H9 (cell line): ENCODE measurements at regions not wholly inside any gene's neighbourhood (a gene's known extent, or its start where the extent isn't known, plus 50 kb on each side); places are given as distances from the start of the nearest gene placed in this dataset.

ENCODE experiments used
- DNase-seq: peaks from one replicate; pipeline ENCODE4 v3.0.0-alpha.2; 2017
- H2AFZ ChIP-seq: one replicate; pipeline ENCODE4 v1.6.1; 2013; ENCODE audit warnings: mild to moderate bottlenecking, low read length, control low read depth, moderate library complexity
- H2AK5ac ChIP-seq: 2 replicates; pipeline ENCODE4 v1.6.1; 2013; ENCODE audit warnings: low read length, control low read depth, mixed read lengths; ENCODE audit not compliant: insufficient read length
- H2BK120ac ChIP-seq: one replicate; pipeline ENCODE4 v1.6.1; 2013; ENCODE audit warnings: low read depth, mild to moderate bottlenecking, low read length, control low read depth, inconsistent platforms; ENCODE audit not compliant: poor library complexity, severe bottlenecking
- H2BK12ac ChIP-seq: 2 replicates; pipeline ENCODE4 v1.6.1; 2013; ENCODE audit warnings: low read length, control low read depth, mixed read lengths, low read depth; ENCODE audit not compliant: insufficient read length
- H2BK15ac ChIP-seq: 2 replicates; pipeline ENCODE4 v1.6.1; 2013; ENCODE audit warnings: low read depth, low read length, control low read depth
- H2BK20ac ChIP-seq: one replicate; pipeline ENCODE4 v1.6.1; 2013; ENCODE audit warnings: low read depth, mild to moderate bottlenecking, low read length, control low read depth, inconsistent platforms; ENCODE audit not compliant: poor library complexity, severe bottlenecking
- H2BK5ac ChIP-seq: 2 replicates; pipeline ENCODE4 v1.6.1; 2013; ENCODE audit warnings: low read length, control low read depth, mixed read lengths; ENCODE audit not compliant: insufficient read length
- H3K14ac ChIP-seq: 2 replicates; pipeline ENCODE4 v1.6.1; 2013; ENCODE audit warnings: low read length, control low read depth; ENCODE audit not compliant: insufficient read depth
- H3K18ac ChIP-seq: 2 replicates; pipeline ENCODE4 v1.6.1; 2013; ENCODE audit warnings: low read depth, mild to moderate bottlenecking, mixed read lengths, low read length, control low read depth; ENCODE audit not compliant: insufficient read length
- H3K23ac ChIP-seq: 2 replicates; pipeline ENCODE4 v1.6.1; 2013; ENCODE audit warnings: low read length, control low read depth, mixed read lengths, low read depth; ENCODE audit not compliant: insufficient read length
- H3K23me2 ChIP-seq: 2 replicates; pipeline ENCODE4 v1.6.1; 2013; ENCODE audit warnings: low read depth, mild to moderate bottlenecking, mixed read lengths, low read length, control low read depth; ENCODE audit not compliant: insufficient read length, poor library complexity, severe bottlenecking
- H3K27ac ChIP-seq: 2 replicates; pipeline ENCODE4 v1.5.1; 2013; ENCODE audit warnings: low read length, control low read depth, mixed read lengths, low read depth; ENCODE audit not compliant: insufficient read length
- H3K27me3 ChIP-seq: 2 replicates; pipeline ENCODE4 v1.6.1; 2013; ENCODE audit warnings: low read length, control low read depth, inconsistent platforms; ENCODE audit not compliant: insufficient read depth
- H3K4ac ChIP-seq: 2 replicates; pipeline ENCODE4 v1.6.1; 2013; ENCODE audit warnings: low read depth, mild to moderate bottlenecking, control low read depth, inconsistent platforms, low read length, moderate library complexity
- H3K4me1 ChIP-seq: 2 replicates; pipeline ENCODE4 v1.6.1; 2013; ENCODE audit warnings: low read length, control low read depth, inconsistent platforms; ENCODE audit not compliant: insufficient read depth
- H3K4me2 ChIP-seq: 2 replicates; pipeline ENCODE4 v1.6.1; 2013; ENCODE audit warnings: low read length, control low read depth, mixed read lengths; ENCODE audit not compliant: insufficient read length, insufficient read depth
- H3K56ac ChIP-seq: 2 replicates; pipeline ENCODE4 v1.6.1; 2013; ENCODE audit warnings: low read depth, mild to moderate bottlenecking, mixed read lengths, low read length, control low read depth; ENCODE audit not compliant: insufficient read length
- H3K79me1 ChIP-seq: 2 replicates; pipeline ENCODE4 v1.6.1; 2013; ENCODE audit warnings: low read depth, mild to moderate bottlenecking, moderate library complexity, low read length, control low read depth, inconsistent platforms; ENCODE audit not compliant: insufficient read depth, poor library complexity, severe bottlenecking
- H3K79me2 ChIP-seq: 2 replicates; pipeline ENCODE4 v1.6.1; 2013; ENCODE audit warnings: low read length, control low read depth, inconsistent platforms; ENCODE audit not compliant: insufficient read depth
- H3K9ac ChIP-seq: 2 replicates; pipeline ENCODE4 v1.6.1; 2013; ENCODE audit warnings: low read length, control low read depth, mixed read lengths; ENCODE audit not compliant: insufficient read length; ENCODE audit errors: extremely low read depth
- H3K9me3 ChIP-seq: one replicate; pipeline ENCODE4 v1.6.1; 2013; ENCODE audit warnings: low read depth, low read length, inconsistent platforms; ENCODE audit not compliant: control insufficient read depth
- H3T11ph ChIP-seq: one replicate; pipeline ENCODE4 v1.6.1; 2013; ENCODE audit warnings: mild to moderate bottlenecking, low read length, control low read depth, inconsistent platforms
- H4K20me1 ChIP-seq: one replicate; pipeline ENCODE4 v1.6.1; 2013; ENCODE audit not compliant: control insufficient read depth, insufficient read length, insufficient read depth
- H4K5ac ChIP-seq: 2 replicates; pipeline ENCODE4 v1.6.1; 2013; ENCODE audit warnings: low read depth, mild to moderate bottlenecking, mixed read lengths, low read length, control low read depth; ENCODE audit not compliant: insufficient read length
- H4K8ac ChIP-seq: replicated peaks from 2 replicates; pipeline ENCODE4 v1.6.1; 2013; ENCODE audit warnings: low read length, control low read depth, mixed read lengths, low read depth; ENCODE audit not compliant: insufficient read length
- H4K91ac ChIP-seq: 2 replicates; pipeline ENCODE4 v1.6.1; 2013; ENCODE audit warnings: low read depth, mild to moderate bottlenecking, moderate library complexity, mixed read lengths, low read length, control low read depth; ENCODE audit not compliant: insufficient read length
- H3K27ac Mint-ChIP-seq, 3 experiments: 2 replicates in 2 of 3; 3 replicates in 1 of 3; pipeline ENCODE4 v1.8.0; 2020 to 2021; ENCODE audit warnings: mixed read lengths in 3 of 3, mild to moderate bottlenecking in 1 of 3, moderate library complexity in 1 of 3
- H3K27me3 Mint-ChIP-seq: 2 replicates; pipeline ENCODE4 v1.8.0; 2021; ENCODE audit warnings: low read depth, mild to moderate bottlenecking, moderate library complexity, mixed read lengths
- H3K36me3 Mint-ChIP-seq, 3 experiments: 2 replicates in 2 of 3; 3 replicates in 1 of 3; pipeline ENCODE4 v1.8.0; 2020 to 2021; ENCODE audit warnings: low read depth in 3 of 3, mixed read lengths in 3 of 3; ENCODE audit not compliant: insufficient read depth in 1 of 3
- H3K4me1 Mint-ChIP-seq, 2 experiments: 2 replicates each; pipeline ENCODE4 v1.8.0; 2020; ENCODE audit warnings: mixed read lengths in 2 of 2
- H3K4me3 Mint-ChIP-seq, 2 experiments: 2 replicates in 1 of 2; 3 replicates in 1 of 2; pipeline ENCODE4 v1.8.0; 2020 to 2021; ENCODE audit warnings: mild to moderate bottlenecking in 2 of 2, mixed read lengths in 2 of 2, moderate library complexity in 1 of 2
- H3K9me3 Mint-ChIP-seq, 2 experiments: 2 replicates in 1 of 2; 3 replicates in 1 of 2; pipeline ENCODE4 v1.8.0; 2020; ENCODE audit warnings: mild to moderate bottlenecking in 2 of 2, mixed read lengths in 2 of 2, moderate library complexity in 1 of 2
- CTCF ChIP-seq: fragments of 200-600 bp; sonication (generic); conservative IDR thresholded peaks from 3 replicates; pipeline ENCODE4 v1.8.0; 2021; ENCODE audit warnings: antibody characterized with exemption, mild to moderate bottlenecking
- WGBS: extraction: QIAGEN DNeasy Blood & Tissue Kit; methylation state at CpG from one replicate; pipeline ENCODE4 v1.1.7; 2013; ENCODE audit warnings: missing lambda C conversion rate, low lambda C conversion rate, mixed read lengths; ENCODE audit not compliant: insufficient read length; ENCODE audit errors: extremely low coverage; 5-methylcytosine and 5-hydroxymethylcytosine counted together

DNA sequence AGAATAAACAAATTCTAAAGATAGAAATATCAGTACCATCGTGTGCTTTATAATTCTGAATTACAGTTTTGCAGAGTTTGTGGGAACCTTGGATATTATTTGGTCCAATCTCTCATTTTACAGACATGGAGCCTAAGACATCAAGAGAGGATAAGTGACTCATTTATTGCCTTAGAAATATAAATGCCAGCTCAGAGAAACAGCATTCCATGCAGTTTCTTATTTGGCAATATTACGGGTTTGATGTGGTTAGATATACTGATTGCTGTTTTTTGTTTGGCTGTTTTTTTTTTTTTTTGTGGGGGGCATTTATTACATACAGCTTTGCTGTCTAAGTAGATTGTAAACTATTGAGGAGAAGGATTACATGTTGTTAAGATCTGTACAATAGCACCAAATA, 1241.1 kb upstream of the LRRTM1 start:
- no CpG with 5 or more reads among the region's 2 CpGs for WGBS
- H3K27me3 ChIP-seq = no peaks in the 10 kb centered on the region
- Mint-ChIP-seq H3K27ac (no peak overlapping the region), H3K4me3 (no peak overlapping the region), H3K4me1 (no peaks in the 10 kb centered on the region), H3K27me3 (no peaks in the 10 kb centered on the region), H3K9me3 (no peaks in the 10 kb centered on the region), H3K36me3 (no peaks in the 10 kb centered on the region)
- no peak overlapping the region for H2BK5ac ChIP-seq
- H4K5ac ChIP-seq = no peak overlapping the region
- no peak overlapping the region for H2AK5ac ChIP-seq
- no peaks in the 10 kb centered on the region for H4K20me1 ChIP-seq
- no peak for DNase-seq
- H3K79me1 ChIP-seq = no peaks in the 10 kb centered on the region
- no peak overlapping the region for H3K9ac ChIP-seq
- no peaks in the 10 kb centered on the region for H3K23me2 ChIP-seq
- no peak overlapping the region for H3K4ac ChIP-seq
- H2BK20ac ChIP-seq = no peak overlapping the region
- no peak overlapping the region for H3K56ac ChIP-seq
- H2AFZ ChIP-seq = no peak overlapping the region
- H3K4me2 ChIP-seq = no peak overlapping the region
- no peak overlapping the region for H3K27ac ChIP-seq
- H3K14ac ChIP-seq = no peak overlapping the region
- no peak overlapping the region for H2BK15ac ChIP-seq
- H3K9me3 ChIP-seq = no peaks in the 10 kb centered on the region
- no peaks in the 10 kb centered on the region for H3K79me2 ChIP-seq
- no peak overlapping the region for H4K8ac ChIP-seq
- H3K4me1 ChIP-seq = no peaks in the 10 kb centered on the region
- no peak overlapping the region for H4K91ac ChIP-seq
- no peak overlapping the region for H3K18ac ChIP-seq
- H2BK12ac ChIP-seq = no peak overlapping the region
- H2BK120ac ChIP-seq = no peak overlapping the region
- H3K23ac ChIP-seq = no peak overlapping the region
- no peak overlapping the region for H3T11ph ChIP-seq
- TF ChIP-seq CTCF = no peak
